AG04450 (cell line): ENCODE measurements at regions not wholly inside any gene's neighbourhood (a gene's known extent, or its start where the extent isn't known, plus 50 kb on each side); places are given as distances from the start of the nearest gene placed in this dataset.

Experiments
- CTCF ChIA-PET: fragments of 300-600, 350-600 bp; formaldehyde crosslinking; extraction: SDS; loops from one replicate; lab custom pipeline; 2022; ENCODE audit warnings: antibody characterized with exemption, inconsistent platforms; lab: Charles Lee
- POLR2A ChIA-PET: fragments of 350-600 bp; formaldehyde crosslinking; extraction: SDS; loops from one replicate; lab custom pipeline; 2021; ENCODE audit warnings: antibody characterized with exemption, inconsistent platforms; lab: Yijun Ruan, JAX
- DNase-seq: peaks from one replicate; pipeline ENCODE4 v3.0.0-alpha.2; 2011; ENCODE audit warnings: low read depth, low spot score
- H3K27ac ChIP-seq: one replicate; pipeline ENCODE4 v1.5.1; 2012; ENCODE audit warnings: low read depth, low read length, control low read depth
- H3K27me3 ChIP-seq: one replicate; pipeline ENCODE4 v1.6.0; 2012; ENCODE audit warnings: low read length; ENCODE audit not compliant: control insufficient read depth, insufficient read depth
- H3K4me3 ChIP-seq: 2 replicates; pipeline ENCODE4 v1.5.1; 2011; ENCODE audit warnings: mild to moderate bottlenecking, low read depth, low read length, control low read depth
- H3K9me3 ChIP-seq: 2 replicates; pipeline ENCODE4 v1.5.1; 2012; ENCODE audit warnings: low read length; ENCODE audit not compliant: control insufficient read depth, insufficient read depth
- CTCF ChIP-seq: IDR thresholded peaks from 2 replicates; pipeline ENCODE4 v1.5.1; 2011; ENCODE audit warnings: low read depth, low read length, control low read depth, inconsistent platforms

GRCh38 chr18:71242981-71243380, 954.1 kb downstream of the SOCS6 start:
- POLR2A ChIA-PET = no interaction called here
- Histone ChIP-seq H3K27me3 (no peaks in the 10 kb centered on the region), H3K9me3 (no peaks in the 10 kb centered on the region), H3K27ac (no peak overlapping the region), H3K4me3 (no peak overlapping the region)
- DNase-seq = no peak
- TF ChIP-seq CTCF = no peak
- CTCF ChIA-PET = no interaction called here

GRCh38 chr18:71238974-71239624, 950.3 kb downstream of the SOCS6 start:
- DNase-seq = no peak
- POLR2A ChIA-PET = no interaction called here
- Histone ChIP-seq H3K9me3 (no peaks in the 10 kb centered on the region), H3K4me3 (no peak overlapping the region), H3K27ac (no peak overlapping the region), H3K27me3 (no peaks in the 10 kb centered on the region)
- no peak for TF ChIP-seq CTCF
- CTCF ChIA-PET = no interaction called here

GRCh38 chr18:71237641-71238040, 948.8 kb downstream of the SOCS6 start:
- POLR2A ChIA-PET = no interaction called here

GRCh38 chr18:71233177-71233576, 944.3 kb downstream of the SOCS6 start:
- no peak for DNase-seq
- ChIA-PET CTCF (no interaction called here), POLR2A (no interaction called here)
- Histone ChIP-seq H3K27me3 (no peaks in the 10 kb centered on the region), H3K4me3 (no peak overlapping the region), H3K27ac (no peak overlapping the region), H3K9me3 (no peaks in the 10 kb centered on the region)
- TF ChIP-seq CTCF = no peak

More at GRCh38 chr18:71237641-71238040, 948.8 kb downstream of the SOCS6 start:
- Histone ChIP-seq H3K27me3 (no peaks in the 10 kb centered on the region), H3K9me3 (no peaks in the 10 kb centered on the region), H3K27ac (no peak overlapping the region), H3K4me3 (no peak overlapping the region)
- TF ChIP-seq CTCF = no peak
- DNase-seq = no peak
- CTCF ChIA-PET = no interaction called here

GRCh38 chr18:71223486-71223885, 934.6 kb downstream of the SOCS6 start:
- Histone ChIP-seq H3K27ac (no peak overlapping the region), H3K4me3 (no peak overlapping the region), H3K9me3 (no peaks in the 10 kb centered on the region; the same call in 1 of the 2 replicates), H3K27me3 (no peaks in the 10 kb centered on the region)
- ChIA-PET POLR2A (no interaction called here), CTCF (no interaction called here)
- TF ChIP-seq CTCF = no peak
- DNase-seq = no peak
